K562 (cell line): ENCODE measurements at regions not wholly inside any gene's neighbourhood (a gene's known extent, or its start where the extent isn't known, plus 50 kb on each side); places are given as distances from the start of the nearest gene placed in this dataset.

ENCODE experiments used
- ADNP ChIP-seq: fragments of 200-800 bp; sonication (Bioruptor generic); IDR thresholded peaks from 2 replicates; pipeline ENCODE4 v1.6.1; 2016; ENCODE audit warnings: missing genetic modification characterization, missing compliant biosample characterization
- HDAC2 ChIP-seq: fragments of 450-650 bp; IDR thresholded peaks from 2 replicates; pipeline ENCODE4 v1.6.1; 2016; ENCODE audit warnings: mild to moderate bottlenecking
- MCM2 ChIP-seq: fragments of 450-650 bp; IDR thresholded peaks from 2 replicates; pipeline ENCODE4 v1.6.1; 2017; ENCODE audit warnings: low read depth, mild to moderate bottlenecking
- POLR2A ChIP-seq: fragments of 450-650 bp; conservative IDR thresholded peaks from 2 replicates; pipeline ENCODE4 v1.6.1; 2016
- SIX5 ChIP-seq, 2 experiments: IDR thresholded peaks; 2 replicates each; pipeline ENCODE4 v1.6.1; 2011; ENCODE audit warnings: low read length in 2 of 2, borderline replicate concordance in 1 of 2, low read depth in 1 of 2, mild to moderate bottlenecking in 1 of 2, moderate library complexity in 1 of 2; ENCODE audit not compliant: insufficient read depth in 1 of 2
- TF ChIP-seq, protein P1 (sequence below), 3 experiments: fragments of 200-800 bp in 1 of 3; sonication (Bioruptor generic) in 1 of 3; sonication (generic) in 1 of 3; formaldehyde crosslinking in 1 of 3; IDR thresholded peaks; 2 replicates each; pipeline versions ENCODE4 v1.6.1 to v1.8.0; 2016 to 2022; ENCODE audit warnings: mild to moderate bottlenecking in 2 of 3, missing compliant biosample characterization in 2 of 3, missing genetic modification characterization in 2 of 3, missing genetic modification reagents in 1 of 3
- TF ChIP-seq, protein P2 (sequence below): sonication (generic); formaldehyde crosslinking; IDR thresholded peaks from 2 replicates; pipeline ENCODE4 v1.8.1; 2023; ENCODE audit warnings: mild to moderate bottlenecking, missing genetic modification reagents
- TF ChIP-seq, protein P3 (sequence below), 3 experiments: IDR thresholded peaks in 2 of 3; conservative IDR thresholded peaks in 1 of 3; 2 replicates each; pipeline ENCODE4 v1.5.1; 2011 to 2012; ENCODE audit warnings: low read length in 3 of 3, mild to moderate bottlenecking in 3 of 3, control low read depth in 2 of 3, improper control_type of control experiment in 1 of 3, inconsistent platforms in 1 of 3, low read depth in 1 of 3, mixed read lengths in 1 of 3, moderate library complexity in 1 of 3; ENCODE audit not compliant: insufficient read depth in 2 of 3

DNA sequence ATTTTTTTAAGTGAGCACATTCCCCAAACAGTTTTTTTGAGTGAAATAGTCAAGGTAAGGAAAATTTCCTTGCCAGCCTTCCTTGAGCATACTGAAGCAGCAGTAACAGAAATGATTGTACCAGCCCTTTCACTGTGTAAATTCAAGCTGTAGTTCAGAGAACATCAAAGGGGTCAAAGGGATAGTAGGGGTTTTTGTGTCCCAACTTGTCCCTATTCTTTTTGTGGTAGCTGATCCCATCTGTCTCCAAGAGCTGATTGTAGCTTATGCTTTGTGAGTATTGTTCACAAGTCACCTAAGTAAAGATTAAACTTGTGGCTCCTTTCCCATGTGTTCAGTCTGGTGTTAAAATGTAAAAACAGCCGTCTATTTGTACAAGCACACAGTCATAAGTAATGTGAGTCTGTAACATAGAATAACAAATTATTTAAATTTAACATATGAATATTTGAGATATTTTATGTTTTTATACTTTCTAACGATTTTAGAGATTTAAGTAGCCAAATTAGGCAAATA, 185.0 kb downstream of the CENPW start:
- TF ChIP-seq SIX5 (IDR thresholded peaks at IDR 0.05; ENCODE audit: borderline replicate concordance in 1 of 2, insufficient read depth in 1 of 2, low read depth in 1 of 2, low read length in 2 of 2), result no peak
- TF ChIP-seq, protein P1, sequence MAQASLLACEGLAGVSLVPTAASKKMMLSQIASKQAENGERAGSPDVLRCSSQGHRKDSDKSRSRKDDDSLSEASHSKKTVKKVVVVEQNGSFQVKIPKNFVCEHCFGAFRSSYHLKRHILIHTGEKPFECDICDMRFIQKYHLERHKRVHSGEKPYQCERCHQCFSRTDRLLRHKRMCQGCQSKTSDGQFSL (CRISPR knock-in tag; IDR thresholded peaks at IDR 0.05), result no peak
- TF ChIP-seq, protein P1 (tag; IDR thresholded peaks at IDR 0.05), result no peak
- TF ChIP-seq HDAC2, result no peak
- TF ChIP-seq POLR2A, result no peak
- no peak for TF ChIP-seq MCM2
- TF ChIP-seq, protein P2, sequence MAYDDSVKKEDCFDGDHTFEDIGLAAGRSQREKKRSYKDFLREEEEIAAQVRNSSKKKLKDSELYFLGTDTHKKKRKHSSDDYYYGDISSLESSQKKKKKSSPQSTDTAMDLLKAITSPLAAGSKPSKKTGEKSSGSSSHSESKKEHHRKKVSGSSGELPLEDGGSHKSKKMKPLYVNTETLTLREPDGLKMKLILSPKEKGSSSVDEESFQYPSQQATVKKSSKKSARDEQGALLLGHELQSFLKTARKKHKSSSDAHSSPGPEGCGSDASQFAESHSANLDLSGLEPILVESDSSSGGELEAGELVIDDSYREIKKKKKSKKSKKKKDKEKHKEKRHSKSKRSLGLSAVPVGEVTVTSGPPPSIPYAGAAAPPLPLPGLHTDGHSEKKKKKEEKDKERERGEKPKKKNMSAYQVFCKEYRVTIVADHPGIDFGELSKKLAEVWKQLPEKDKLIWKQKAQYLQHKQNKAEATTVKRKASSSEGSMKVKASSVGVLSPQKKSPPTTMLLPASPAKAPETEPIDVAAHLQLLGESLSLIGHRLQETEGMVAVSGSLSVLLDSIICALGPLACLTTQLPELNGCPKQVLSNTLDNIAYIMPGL (CRISPR knock-in tag), result no peak
- TF ChIP-seq, protein P3, sequence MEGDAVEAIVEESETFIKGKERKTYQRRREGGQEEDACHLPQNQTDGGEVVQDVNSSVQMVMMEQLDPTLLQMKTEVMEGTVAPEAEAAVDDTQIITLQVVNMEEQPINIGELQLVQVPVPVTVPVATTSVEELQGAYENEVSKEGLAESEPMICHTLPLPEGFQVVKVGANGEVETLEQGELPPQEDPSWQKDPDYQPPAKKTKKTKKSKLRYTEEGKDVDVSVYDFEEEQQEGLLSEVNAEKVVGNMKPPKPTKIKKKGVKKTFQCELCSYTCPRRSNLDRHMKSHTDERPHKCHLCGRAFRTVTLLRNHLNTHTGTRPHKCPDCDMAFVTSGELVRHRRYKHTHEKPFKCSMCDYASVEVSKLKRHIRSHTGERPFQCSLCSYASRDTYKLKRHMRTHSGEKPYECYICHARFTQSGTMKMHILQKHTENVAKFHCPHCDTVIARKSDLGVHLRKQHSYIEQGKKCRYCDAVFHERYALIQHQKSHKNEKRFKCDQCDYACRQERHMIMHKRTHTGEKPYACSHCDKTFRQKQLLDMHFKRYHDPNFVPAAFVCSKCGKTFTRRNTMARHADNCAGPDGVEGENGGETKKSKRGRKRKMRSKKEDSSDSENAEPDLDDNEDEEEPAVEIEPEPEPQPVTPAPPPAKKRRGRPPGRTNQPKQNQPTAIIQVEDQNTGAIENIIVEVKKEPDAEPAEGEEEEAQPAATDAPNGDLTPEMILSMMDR (IDR thresholded peaks at IDR 0.05 in 2 of 3, conservative IDR thresholded peaks at IDR 0.05 in 1 of 3; ENCODE audit: insufficient read depth in 2 of 3, low read depth in 1 of 3, low read length in 3 of 3), result no peak
- no peak for TF ChIP-seq ADNP (tag)
